SU-DHL-6 (cell line): ENCODE measurements at regions not wholly inside any gene's neighbourhood (a gene's known extent, or its start where the extent isn't known, plus 50 kb on each side); places are given as distances from the start of the nearest gene placed in this dataset.

ENCODE experiments used
- H2AFZ ChIP-seq: fragments of 200-600 bp; sonication (generic); 2 replicates; pipeline ENCODE4 v1.6.1; 2014; ENCODE audit warnings: low read depth, mild to moderate bottlenecking, moderate library complexity, mixed read lengths, antibody characterized with exemption, low read length; ENCODE audit not compliant: severe bottlenecking
- H3F3A ChIP-seq: fragments of 200-600 bp; shearing (Covaris generic); 2 replicates; pipeline ENCODE4 v1.6.0; 2016; ENCODE audit warnings: antibody characterized with exemption, mild to moderate bottlenecking; ENCODE audit not compliant: insufficient read depth
- H3K27ac ChIP-seq: fragments of 200-600 bp; sonication (generic); 2 replicates; pipeline ENCODE4 v1.5.1; 2016; ENCODE audit warnings: low read depth, mild to moderate bottlenecking, low read length, moderate library complexity, mixed read lengths
- H3K27me3 ChIP-seq: fragments of 200-600 bp; sonication (generic), shearing (Covaris generic); 2 replicates; pipeline ENCODE4 v1.6.0; 2014; ENCODE audit warnings: mild to moderate bottlenecking, low read length
- H3K36me3 ChIP-seq: fragments of 200-600 bp; sonication (generic); 2 replicates; pipeline ENCODE4 v1.6.1; 2014; ENCODE audit warnings: mild to moderate bottlenecking, low read length, mixed read lengths
- H3K4me2 ChIP-seq: fragments of 300-600, 200-600 bp; shearing (Covaris generic), sonication (generic); 2 replicates; pipeline ENCODE4 v1.6.0; 2014; ENCODE audit warnings: low read length, low read depth, mild to moderate bottlenecking; ENCODE audit not compliant: poor library complexity, severe bottlenecking
- H3K4me3 ChIP-seq: fragments of 200-600 bp; sonication (generic); 2 replicates; pipeline ENCODE4 v1.5.1; 2014; ENCODE audit warnings: antibody characterized with exemption, low read length, mild to moderate bottlenecking, mixed read lengths; ENCODE audit not compliant: insufficient read depth, poor library complexity, severe bottlenecking
- H3K79me2 ChIP-seq: fragments of 200-600 bp; sonication (generic); 2 replicates; pipeline ENCODE4 v1.6.1; 2014; ENCODE audit warnings: mild to moderate bottlenecking, low read length, moderate library complexity; ENCODE audit not compliant: insufficient read depth
- H3K9ac ChIP-seq: fragments of 200-600 bp; sonication (generic); 2 replicates; pipeline ENCODE4 v1.7.0; 2014; ENCODE audit warnings: mild to moderate bottlenecking, low read length
- H3K9me2 ChIP-seq: fragments of 200-600 bp; sonication (generic); replicated peaks from 2 replicates; pipeline ENCODE4 v1.6.1; 2014; ENCODE audit warnings: low read length; ENCODE audit not compliant: insufficient read depth
- H3K9me3 ChIP-seq: fragments of 200-600 bp; sonication (generic); 2 replicates; pipeline ENCODE4 v1.6.1; 2014; ENCODE audit warnings: low read length, mixed read lengths; ENCODE audit not compliant: insufficient read depth
- H4K20me1 ChIP-seq: fragments of 200-600 bp; sonication (generic); 2 replicates; pipeline ENCODE4 v1.6.1; 2014; ENCODE audit warnings: low read depth, mild to moderate bottlenecking, antibody characterized with exemption, low read length, moderate library complexity, mixed read lengths
- EZH2phosphoT487 ChIP-seq: fragments of 200-600 bp; sonication (generic), shearing (Covaris generic); conservative IDR thresholded peaks from 2 replicates; pipeline ENCODE4 v1.6.1; 2018; ENCODE audit warnings: mild to moderate bottlenecking, antibody characterized with exemption, low read length, moderate library complexity, mixed read lengths
- TF ChIP-seq, protein P1 (sequence below): fragments of 200-600 bp; sonication (generic); IDR thresholded peaks from one replicate; pipeline ENCODE4 v1.5.1; 2017; ENCODE audit warnings: antibody characterized with exemption, mild to moderate bottlenecking, low read length, moderate library complexity; ENCODE audit not compliant: insufficient read depth, poor library complexity, severe bottlenecking

DNA sequence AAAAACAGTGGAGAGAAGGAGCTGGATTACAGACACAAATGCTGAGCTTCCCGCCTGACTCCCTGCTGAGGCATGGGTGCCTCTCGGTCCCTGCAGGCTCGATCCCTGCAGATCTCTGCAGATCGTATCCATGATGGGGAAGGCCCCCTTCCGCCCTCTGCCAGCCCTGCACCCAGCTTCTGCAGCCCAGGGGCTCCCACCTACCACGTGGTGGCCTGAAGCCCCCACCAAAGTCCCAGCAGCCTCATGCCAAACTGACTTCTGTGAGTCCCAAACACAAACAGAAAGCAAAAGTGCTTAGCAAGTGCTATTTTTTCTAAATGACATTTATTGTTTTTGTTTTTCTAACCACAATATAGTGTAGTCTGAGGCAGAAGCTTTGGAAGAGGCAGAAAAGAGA, 127.1 kb upstream of the CHST15 start:
- Histone ChIP-seq H3K27me3 (no peaks in the 10 kb centered on the region), H3K9me2 (no peaks in the 10 kb centered on the region), H3K36me3 (no peaks in the 10 kb centered on the region), H3K4me3 (no peak overlapping the region), H3K9ac (no peak overlapping the region), H3F3A (no peaks in the 10 kb centered on the region), H3K4me2 (no peak overlapping the region), H3K27ac (no peak overlapping the region), H2AFZ (no peak overlapping the region), H3K9me3 (no peaks in the 10 kb centered on the region), H3K79me2 (no peaks in the 10 kb centered on the region), H4K20me1 (no peaks in the 10 kb centered on the region)
- TF ChIP-seq EZH2phosphoT487, result no peak
- TF ChIP-seq, protein P1, sequence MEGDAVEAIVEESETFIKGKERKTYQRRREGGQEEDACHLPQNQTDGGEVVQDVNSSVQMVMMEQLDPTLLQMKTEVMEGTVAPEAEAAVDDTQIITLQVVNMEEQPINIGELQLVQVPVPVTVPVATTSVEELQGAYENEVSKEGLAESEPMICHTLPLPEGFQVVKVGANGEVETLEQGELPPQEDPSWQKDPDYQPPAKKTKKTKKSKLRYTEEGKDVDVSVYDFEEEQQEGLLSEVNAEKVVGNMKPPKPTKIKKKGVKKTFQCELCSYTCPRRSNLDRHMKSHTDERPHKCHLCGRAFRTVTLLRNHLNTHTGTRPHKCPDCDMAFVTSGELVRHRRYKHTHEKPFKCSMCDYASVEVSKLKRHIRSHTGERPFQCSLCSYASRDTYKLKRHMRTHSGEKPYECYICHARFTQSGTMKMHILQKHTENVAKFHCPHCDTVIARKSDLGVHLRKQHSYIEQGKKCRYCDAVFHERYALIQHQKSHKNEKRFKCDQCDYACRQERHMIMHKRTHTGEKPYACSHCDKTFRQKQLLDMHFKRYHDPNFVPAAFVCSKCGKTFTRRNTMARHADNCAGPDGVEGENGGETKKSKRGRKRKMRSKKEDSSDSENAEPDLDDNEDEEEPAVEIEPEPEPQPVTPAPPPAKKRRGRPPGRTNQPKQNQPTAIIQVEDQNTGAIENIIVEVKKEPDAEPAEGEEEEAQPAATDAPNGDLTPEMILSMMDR, result no peak

DNA sequence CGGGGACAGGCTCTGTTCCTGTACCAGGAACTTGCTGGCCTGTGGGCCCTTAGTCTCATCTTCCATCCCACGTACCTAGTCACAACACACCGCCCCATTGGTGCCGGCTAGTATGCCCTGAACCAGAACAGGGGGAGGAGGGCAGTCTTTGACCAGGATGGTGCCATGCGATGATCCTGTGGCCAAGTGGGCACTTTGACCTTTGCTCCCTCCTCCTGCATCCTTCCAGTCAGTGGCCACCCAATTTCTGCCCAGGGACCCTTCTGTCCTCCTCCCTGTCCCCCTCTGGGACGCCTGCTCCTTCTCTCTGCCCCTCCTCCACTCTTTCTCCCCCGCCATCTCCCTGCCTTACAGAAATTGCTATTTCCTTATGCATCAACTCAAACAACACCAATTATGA, 126.3 kb upstream of the CHST15 start:
- Histone ChIP-seq H3K27ac (no peak overlapping the region), H3K4me2 (no peak overlapping the region), H3K27me3 (no peaks in the 10 kb centered on the region), H3K36me3 (no peaks in the 10 kb centered on the region), H3K79me2 (no peaks in the 10 kb centered on the region), H3K9ac (no peak overlapping the region), H3K4me3 (no peak overlapping the region), H3F3A (no peaks in the 10 kb centered on the region), H4K20me1 (no peaks in the 10 kb centered on the region), H3K9me2 (no peaks in the 10 kb centered on the region), H3K9me3 (no peaks in the 10 kb centered on the region), H2AFZ (no peak overlapping the region)
- TF ChIP-seq, protein P1, result no peak
- no peak for TF ChIP-seq EZH2phosphoT487

DNA sequence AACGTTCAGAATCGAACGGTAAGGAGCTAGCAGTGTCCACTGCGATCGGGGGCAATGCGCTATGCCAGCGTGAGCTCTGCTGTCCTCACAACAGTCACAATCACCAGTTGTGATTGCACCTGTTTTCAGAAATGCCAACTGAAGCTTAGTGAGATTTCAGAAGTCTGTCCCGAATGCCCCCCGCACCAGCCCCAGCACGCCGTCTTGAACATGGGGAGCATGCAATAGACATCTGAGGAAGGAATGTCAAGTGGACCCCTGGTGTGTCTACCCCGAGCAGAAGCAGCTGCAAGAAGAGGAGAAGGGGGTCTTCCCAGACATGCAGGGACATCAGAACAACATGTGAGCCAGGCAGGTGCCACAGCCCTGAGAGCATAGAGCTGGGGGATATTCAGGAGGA, 125.7 kb upstream of the CHST15 start:
- no peaks in the 10 kb centered on the region for H3F3A ChIP-seq
- no peak for TF ChIP-seq EZH2phosphoT487
- TF ChIP-seq, protein P1, result no peak
- no peaks in the 10 kb centered on the region for H3K79me2 ChIP-seq
- no peak overlapping the region for H2AFZ ChIP-seq
- H3K4me2 ChIP-seq, result no peak overlapping the region
- H3K4me3 ChIP-seq, result no peak overlapping the region
- no peaks in the 10 kb centered on the region for H4K20me1 ChIP-seq
- no peaks in the 10 kb centered on the region for H3K27me3 ChIP-seq
- no peaks in the 10 kb centered on the region for H3K9me3 ChIP-seq
- no peak overlapping the region for H3K9ac ChIP-seq
- H3K36me3 ChIP-seq, result no peaks in the 10 kb centered on the region
- no peaks in the 10 kb centered on the region for H3K9me2 ChIP-seq
- H3K27ac ChIP-seq, result no peak overlapping the region
